Smooth muscle cell (in vitro differentiated cells): ENCODE measurements at regions not wholly inside any gene's neighbourhood (a gene's known extent, or its start where the extent isn't known, plus 50 kb on each side); places are given as distances from the start of the nearest gene placed in this dataset.

Source experiments
- DNase-seq: peaks from one replicate; lab custom pipeline; 2025; ENCODE audit not compliant: unreplicated experiment; lab: John Stamatoyannopoulos, UW
- H2AFZ ChIP-seq: fragments of 200-600 bp; sonication (generic); 2 replicates; pipeline ENCODE4 v1.6.0; 2016; ENCODE audit warnings: antibody characterized with exemption, low read depth, mild to moderate bottlenecking
- H3F3A ChIP-seq: fragments of 200-600 bp; sonication (generic); 2 replicates; pipeline ENCODE4 v1.6.0; 2017; ENCODE audit warnings: antibody characterized with exemption, low read depth
- H3K27ac ChIP-seq: fragments of 200-600 bp; sonication (generic); 2 replicates; pipeline ENCODE4 v1.5.1; 2016; ENCODE audit warnings: low read depth, mild to moderate bottlenecking
- H3K27me3 ChIP-seq: fragments of 200-600 bp; sonication (generic); 2 replicates; pipeline ENCODE4 v1.6.1; 2016; ENCODE audit warnings: low read depth, mild to moderate bottlenecking
- H3K36me3 ChIP-seq: fragments of 200-600 bp; sonication (generic); 2 replicates; pipeline ENCODE4 v1.5.1; 2016; ENCODE audit warnings: low read depth
- H3K4me1 ChIP-seq: fragments of 200-600 bp; sonication (generic); 2 replicates; pipeline ENCODE4 v1.5.1; 2016; ENCODE audit warnings: low read depth
- H3K4me2 ChIP-seq: fragments of 200-600 bp; sonication (generic); 2 replicates; pipeline ENCODE4 v1.6.0; 2016; ENCODE audit warnings: mild to moderate bottlenecking
- H3K4me3 ChIP-seq: fragments of 200-600 bp; sonication (generic); 2 replicates; pipeline ENCODE4 v1.5.1; 2016; ENCODE audit warnings: mild to moderate bottlenecking
- H3K79me2 ChIP-seq: fragments of 200-600 bp; sonication (generic); 2 replicates; pipeline ENCODE4 v1.6.0; 2016; ENCODE audit warnings: low read depth, mild to moderate bottlenecking
- H3K9ac ChIP-seq: fragments of 200-600 bp; sonication (generic); 2 replicates; pipeline ENCODE4 v1.6.0; 2016; ENCODE audit warnings: low read depth
- H3K9me3 ChIP-seq: fragments of 200-600 bp; sonication (generic); replicated peaks from 2 replicates; pipeline ENCODE4 v1.5.1; 2016; ENCODE audit warnings: low read depth
- H4K20me1 ChIP-seq: fragments of 200-600 bp; sonication (generic); 2 replicates; pipeline ENCODE4 v1.6.0; 2016; ENCODE audit warnings: low read depth
- WGBS: methylation state at CpG from one replicate; pipeline ENCODE4 v1.1.7; 2016; ENCODE audit warnings: low lambda C conversion rate; 5-methylcytosine and 5-hydroxymethylcytosine counted together
- TF ChIP-seq, protein P1 (sequence below): fragments of 200-600 bp; sonication (generic); IDR thresholded peaks from 2 replicates; pipeline ENCODE4 v1.5.1; 2017; ENCODE audit warnings: borderline replicate concordance, mild to moderate bottlenecking, antibody characterized with exemption; ENCODE audit not compliant: insufficient read depth, poor library complexity, severe bottlenecking

DNA sequence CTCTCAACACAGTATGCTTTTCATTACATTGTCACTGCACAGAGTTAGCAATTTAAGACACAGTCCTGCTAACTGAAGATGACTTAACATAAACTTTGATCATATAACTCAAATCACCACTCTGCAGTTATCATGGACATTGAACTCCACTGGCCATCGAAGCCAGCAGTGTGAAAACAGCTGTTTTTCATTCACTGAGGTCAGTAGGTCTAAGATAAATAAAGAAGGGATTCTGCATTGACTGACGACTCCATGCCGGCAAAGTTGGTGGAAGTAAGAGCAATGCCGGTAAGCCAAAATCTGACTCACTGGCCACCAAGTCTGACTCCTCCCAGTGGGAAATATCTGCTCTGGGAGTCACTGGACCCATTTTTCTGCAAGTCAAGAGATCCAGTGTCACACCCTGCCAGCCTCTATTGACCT lies 449.9 kb upstream of the ANKRD30A start:
- no peak overlapping the region for H2AFZ ChIP-seq
- WGBS = 22% methylated on average over 4 of the region's 4 CpGs
- no peak for DNase-seq

DNA sequence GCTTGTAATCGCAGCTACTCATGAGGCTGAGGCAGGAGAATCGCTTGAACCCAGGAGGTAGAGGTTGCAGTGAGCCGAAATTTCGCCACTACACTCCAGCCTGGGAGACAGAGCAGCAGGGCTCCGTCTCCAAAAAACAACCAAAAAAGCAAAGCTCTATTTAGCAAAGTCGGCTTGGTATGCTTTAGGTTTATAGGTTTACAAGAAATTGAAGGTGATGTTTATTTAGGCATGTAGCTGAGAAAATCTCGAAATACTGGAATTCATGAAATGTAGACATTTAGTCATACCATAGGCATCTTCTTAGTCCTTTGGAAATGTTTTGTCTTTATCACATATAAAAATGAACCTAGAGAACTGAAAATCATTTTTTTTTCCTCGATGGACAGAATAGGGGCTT lies 453.8 kb upstream of the ANKRD30A start:
- Histone ChIP-seq H3K4me2 (peak overlapping the region; percentile 0), H3K4me3 (no peak overlapping the region), H3K36me3 (no peaks in the 10 kb centered on the region), H3K27me3 (no peaks in the 10 kb centered on the region), H3F3A (no peaks in the 10 kb centered on the region), H4K20me1 (no peaks in the 10 kb centered on the region), H3K9me3 (no peaks in the 10 kb centered on the region), H2AFZ (no peak overlapping the region), H3K79me2 (no peaks in the 10 kb centered on the region), H3K27ac (peak overlapping the region; percentile 51), H3K9ac (no peak overlapping the region), H3K4me1 (no peaks in the 10 kb centered on the region)
- 71% methylated on average over 8 of the region's 8 CpGs for WGBS
- TF ChIP-seq, protein P1, sequence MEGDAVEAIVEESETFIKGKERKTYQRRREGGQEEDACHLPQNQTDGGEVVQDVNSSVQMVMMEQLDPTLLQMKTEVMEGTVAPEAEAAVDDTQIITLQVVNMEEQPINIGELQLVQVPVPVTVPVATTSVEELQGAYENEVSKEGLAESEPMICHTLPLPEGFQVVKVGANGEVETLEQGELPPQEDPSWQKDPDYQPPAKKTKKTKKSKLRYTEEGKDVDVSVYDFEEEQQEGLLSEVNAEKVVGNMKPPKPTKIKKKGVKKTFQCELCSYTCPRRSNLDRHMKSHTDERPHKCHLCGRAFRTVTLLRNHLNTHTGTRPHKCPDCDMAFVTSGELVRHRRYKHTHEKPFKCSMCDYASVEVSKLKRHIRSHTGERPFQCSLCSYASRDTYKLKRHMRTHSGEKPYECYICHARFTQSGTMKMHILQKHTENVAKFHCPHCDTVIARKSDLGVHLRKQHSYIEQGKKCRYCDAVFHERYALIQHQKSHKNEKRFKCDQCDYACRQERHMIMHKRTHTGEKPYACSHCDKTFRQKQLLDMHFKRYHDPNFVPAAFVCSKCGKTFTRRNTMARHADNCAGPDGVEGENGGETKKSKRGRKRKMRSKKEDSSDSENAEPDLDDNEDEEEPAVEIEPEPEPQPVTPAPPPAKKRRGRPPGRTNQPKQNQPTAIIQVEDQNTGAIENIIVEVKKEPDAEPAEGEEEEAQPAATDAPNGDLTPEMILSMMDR = no peak
- DNase-seq = no peak

More for the DNA sequence above, 449.9 kb upstream of the ANKRD30A start:
- H3K79me2 ChIP-seq = no peaks in the 10 kb centered on the region
- TF ChIP-seq, protein P1 = no peak
- H3K4me2 ChIP-seq = peak overlapping the region; percentile 21
- no peaks in the 10 kb centered on the region for H3K4me1 ChIP-seq
- H3K36me3 ChIP-seq = no peaks in the 10 kb centered on the region
- no peak overlapping the region for H3K4me3 ChIP-seq
- H4K20me1 ChIP-seq = no peaks in the 10 kb centered on the region
- peaks cover 6% of the 10 kb centered on the region for H3F3A ChIP-seq
- H3K9me3 ChIP-seq = no peaks in the 10 kb centered on the region
- no peak overlapping the region for H3K9ac ChIP-seq
- no peaks in the 10 kb centered on the region for H3K27me3 ChIP-seq
- peak overlapping the region; percentile 9 for H3K27ac ChIP-seq

DNA sequence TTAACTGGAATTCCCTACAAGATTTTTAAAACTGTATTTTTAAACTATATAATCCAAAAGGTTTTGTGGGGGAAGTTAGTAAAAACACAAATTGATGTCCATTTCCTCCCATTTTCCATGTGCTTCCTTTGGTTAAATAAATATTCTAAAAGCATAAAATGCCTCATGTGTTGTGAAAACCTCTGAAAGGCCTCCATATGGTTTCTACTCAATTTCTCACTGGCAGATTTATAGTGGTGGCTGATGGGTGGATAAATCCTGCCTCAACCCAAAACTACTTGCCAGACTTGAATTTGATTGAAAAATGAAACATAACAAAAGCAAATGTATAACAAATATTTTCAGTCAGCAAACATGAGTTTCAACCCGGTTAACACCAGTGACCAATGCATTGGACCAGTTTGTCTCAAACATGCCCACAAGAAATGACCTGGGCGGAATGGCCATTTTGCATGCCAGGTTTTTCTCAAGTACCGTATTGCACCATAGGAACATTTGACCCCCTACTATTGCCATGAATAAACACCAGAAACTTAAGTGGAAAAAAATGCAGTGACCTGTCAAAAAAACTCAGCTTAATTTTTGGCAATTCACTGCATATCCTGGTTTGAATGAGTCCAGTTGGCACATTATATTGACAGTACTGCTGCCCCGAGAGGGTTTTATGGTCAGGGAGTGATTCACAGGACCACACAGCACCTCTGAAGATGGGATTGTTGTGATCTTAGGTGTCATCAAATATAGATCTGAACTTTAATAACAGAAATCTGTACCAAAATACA lies 454.6 kb upstream of the ANKRD30A start:
- 93% methylated on average over 4 of the region's 4 CpGs for WGBS
- DNase-seq = no peak
- H3K79me2 ChIP-seq = no peaks in the 10 kb centered on the region
- no peaks in the 10 kb centered on the region for H4K20me1 ChIP-seq
- H3K9me3 ChIP-seq = no peaks in the 10 kb centered on the region
- no peaks in the 10 kb centered on the region for H3K36me3 ChIP-seq
- H2AFZ ChIP-seq = no peak overlapping the region
- TF ChIP-seq, protein P1 = no peak
- no peak overlapping the region for H3K4me3 ChIP-seq
- no peak overlapping the region for H3K27ac ChIP-seq
- no peaks in the 10 kb centered on the region for H3K27me3 ChIP-seq
- H3F3A ChIP-seq = no peaks in the 10 kb centered on the region
- no peak overlapping the region for H3K9ac ChIP-seq
- H3K4me2 ChIP-seq = no peak overlapping the region
- no peaks in the 10 kb centered on the region for H3K4me1 ChIP-seq
